ENCODE measurements at regions not wholly inside any gene's neighbourhood (a gene's known extent, or its start where the extent isn't known, plus 50 kb on each side); places are given as distances from the start of the nearest gene placed in this dataset.
"Not testable (repeated sequence)": the region's sequence is repeated elsewhere in the genome, so short reads cannot be mapped to it uniquely, and the experiment has no call there.

DNA sequence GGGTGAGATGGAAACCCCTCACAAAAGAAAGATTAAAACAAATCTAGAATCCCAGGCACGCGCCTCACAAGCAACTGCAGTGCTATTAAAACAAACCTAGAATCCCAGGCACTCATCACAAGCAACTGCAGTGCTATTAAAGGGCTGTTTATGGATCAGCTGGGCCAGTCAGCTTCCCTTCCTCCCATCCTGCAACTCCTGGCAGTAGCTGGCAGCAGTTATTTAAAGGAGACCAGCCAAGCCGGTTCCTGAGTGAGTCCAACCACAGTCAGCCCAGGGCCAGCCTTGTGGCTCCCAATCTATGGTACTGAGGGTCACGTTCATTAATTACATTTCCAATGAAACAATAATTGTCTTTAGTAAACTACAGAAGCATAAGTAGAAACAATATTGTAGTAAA lies 1673.5 kb downstream of the SPATA31A7 start:
- H2BK12ac ChIP-seq (ENCODE audit: low read depth, low read length); H4K91ac ChIP-seq (replicated peaks; ENCODE audit: insufficient read length, low read length); H3K36me3 ChIP-seq (ENCODE audit: control insufficient read depth in 2 of 4, insufficient read depth in 4 of 4, low read length in 3 of 4); H2AFZ ChIP-seq (ENCODE audit: low read length); H4K8ac ChIP-seq (ENCODE audit: extremely low read depth, insufficient read depth, low read length); H3K23me2 ChIP-seq (ENCODE audit: low read depth, low read length); H3K23ac ChIP-seq (ENCODE audit: insufficient read length); CTCF ChIA-PET (ENCODE audit: partially characterized antibody); H3K9ac ChIP-seq (replicated peaks in 1 of 4; ENCODE audit: extremely low read depth in 1 of 4, low read depth in 3 of 4, low read length in 3 of 4); H2AK5ac ChIP-seq (ENCODE audit: low read depth, low read length); POLR2A ChIA-PET (ENCODE audit: partially characterized antibody); DNase-seq (ENCODE audit: low read depth in 1 of 2, low spot score in 2 of 2); H2BK15ac ChIP-seq (ENCODE audit: low read length); H2BK20ac ChIP-seq (ENCODE audit: low read length); FAIRE-seq; H3K18ac ChIP-seq (ENCODE audit: extremely low read depth, low read length); H3K56ac ChIP-seq (replicated peaks; ENCODE audit: insufficient read length, low read depth, low read length); H2BK5ac ChIP-seq (ENCODE audit: low read depth, low read length); H3K79me1 ChIP-seq (ENCODE audit: low read depth, low read length); H4K20me1 ChIP-seq (replicated peaks in 1 of 2; ENCODE audit: control insufficient read depth in 1 of 2, insufficient read depth in 2 of 2, low read length in 2 of 2); H3K4me3 ChIP-seq (ENCODE audit: extremely low read depth in 1 of 4, insufficient read depth in 2 of 4, low read depth in 3 of 4, low read length in 4 of 4); H3K27ac ChIP-seq (ENCODE audit: low read depth, low read length); H3K9me3 ChIP-seq (ENCODE audit: insufficient read depth in 2 of 2, low read depth in 1 of 2, low read length in 1 of 2); H3K4me1 ChIP-seq (replicated peaks in 1 of 4; ENCODE audit: control insufficient read depth in 3 of 4, insufficient read depth in 4 of 4, low read length in 3 of 4); H3K79me2 ChIP-seq (ENCODE audit: control insufficient read depth in 1 of 2, insufficient read depth in 2 of 2, low read length in 2 of 2); H3K14ac ChIP-seq (ENCODE audit: insufficient read length); H3K4ac ChIP-seq (replicated peaks; ENCODE audit: insufficient read length, low read depth, low read length); H4K5ac ChIP-seq (ENCODE audit: insufficient read length, low read depth, low read length); H2BK120ac ChIP-seq (replicated peaks; ENCODE audit: low read depth, low read length): not testable (repeated sequence)
- Histone ChIP-seq H3K4me2 (ENCODE audit: insufficient read depth in 1 of 2, low read depth in 2 of 2, low read length in 2 of 2) (peak overlapping the region in 1 of 2 experiments; percentile 42; a peak in 1 of 4 replicates), H3K27me3 (replicated peaks in 1 of 4; ENCODE audit: control insufficient read depth in 3 of 4, extremely low read depth in 1 of 4, insufficient read depth in 3 of 4, low read length in 3 of 4) (peaks cover 9 to 58% (median 36%) of the 10 kb centered on the region in 4 experiments)
- 20% methylated on average over 4 of the region's 4 CpGs; no CpG with 5 or more reads in 1 of the 2 experiments for WGBS, 2 experiments (ENCODE audit: extremely low coverage in 1 of 2, insufficient coverage in 1 of 2, insufficient read length in 1 of 2, insufficient replicate concordance in 2 of 2, low coverage in 1 of 2, low lambda C conversion rate in 2 of 2, missing lambda C conversion rate in 1 of 2)
- peak; percentile 26 for TF ChIP-seq EZH2 (IDR thresholded peaks at IDR 0.05; ENCODE audit: low read depth, low read length, severe bottlenecking)

DNA sequence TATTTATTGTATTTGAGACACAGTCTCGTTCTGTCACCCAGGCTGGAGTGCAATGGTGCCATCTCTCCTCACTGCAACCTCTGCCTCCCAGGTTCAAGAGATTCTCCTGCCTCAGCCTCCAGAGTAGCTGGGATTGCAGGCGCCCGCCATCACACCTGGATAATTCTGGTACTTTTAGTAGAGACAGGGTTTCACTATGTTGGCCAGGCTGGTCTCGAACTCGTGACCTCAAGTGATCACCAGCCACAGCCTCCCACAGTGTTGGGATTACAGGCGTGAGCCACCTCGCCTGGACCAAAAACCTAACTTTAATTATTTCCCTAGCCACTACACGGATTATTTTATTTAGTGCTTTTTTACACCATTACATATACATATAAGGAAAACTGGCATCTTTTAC lies 1674.0 kb downstream of the SPATA31A7 start:
- H3K79me1 ChIP-seq (ENCODE audit: low read depth, low read length); H3K14ac ChIP-seq (ENCODE audit: insufficient read length); H3K36me3 ChIP-seq (ENCODE audit: control insufficient read depth in 2 of 4, insufficient read depth in 4 of 4, low read length in 3 of 4); H3K79me2 ChIP-seq (ENCODE audit: control insufficient read depth in 1 of 2, insufficient read depth in 2 of 2, low read length in 2 of 2); H2BK120ac ChIP-seq (replicated peaks; ENCODE audit: low read depth, low read length); H2BK12ac ChIP-seq (ENCODE audit: low read depth, low read length); H3K9ac ChIP-seq (replicated peaks in 1 of 4; ENCODE audit: extremely low read depth in 1 of 4, low read depth in 3 of 4, low read length in 3 of 4); H3K27ac ChIP-seq (ENCODE audit: low read depth, low read length); H3K18ac ChIP-seq (ENCODE audit: extremely low read depth, low read length); H4K91ac ChIP-seq (replicated peaks; ENCODE audit: insufficient read length, low read length); H2BK5ac ChIP-seq (ENCODE audit: low read depth, low read length); H4K8ac ChIP-seq (ENCODE audit: extremely low read depth, insufficient read depth, low read length); H2AFZ ChIP-seq (ENCODE audit: low read length); DNase-seq (ENCODE audit: low read depth in 1 of 2, low spot score in 2 of 2); FAIRE-seq; H2AK5ac ChIP-seq (ENCODE audit: low read depth, low read length); H4K20me1 ChIP-seq (replicated peaks in 1 of 2; ENCODE audit: control insufficient read depth in 1 of 2, insufficient read depth in 2 of 2, low read length in 2 of 2); H3K56ac ChIP-seq (replicated peaks; ENCODE audit: insufficient read length, low read depth, low read length); H3K4ac ChIP-seq (replicated peaks; ENCODE audit: insufficient read length, low read depth, low read length); POLR2A ChIA-PET (ENCODE audit: partially characterized antibody); H2BK15ac ChIP-seq (ENCODE audit: low read length); H3K23ac ChIP-seq (ENCODE audit: insufficient read length); H2BK20ac ChIP-seq (ENCODE audit: low read length); H4K5ac ChIP-seq (ENCODE audit: insufficient read length, low read depth, low read length); H3K23me2 ChIP-seq (ENCODE audit: low read depth, low read length); H3K4me1 ChIP-seq (replicated peaks in 1 of 4; ENCODE audit: control insufficient read depth in 3 of 4, insufficient read depth in 4 of 4, low read length in 3 of 4); H3K9me3 ChIP-seq (ENCODE audit: insufficient read depth in 2 of 2, low read depth in 1 of 2, low read length in 1 of 2): not testable (repeated sequence)
- Histone ChIP-seq H3K4me3 (ENCODE audit: extremely low read depth in 1 of 4, insufficient read depth in 2 of 4, low read depth in 3 of 4, low read length in 4 of 4) (peak overlapping the region in 1 of 4 experiments; percentile 46; a peak in 1 of 8 replicates), H3K27me3 (replicated peaks in 1 of 4; ENCODE audit: control insufficient read depth in 3 of 4, extremely low read depth in 1 of 4, insufficient read depth in 3 of 4, low read length in 3 of 4) (peaks cover 8 to 60% (median 36%) of the 10 kb centered on the region in 4 experiments), H3K4me2 (ENCODE audit: insufficient read depth in 1 of 2, low read depth in 2 of 2, low read length in 2 of 2) (peak overlapping the region in 1 of 2 experiments; percentile 16; a peak in 2 of 4 replicates)
- CTCF ChIA-PET (ENCODE audit: partially characterized antibody) = interaction anchor here (1.0 kb wide), 1 partner anchor 954 kb away, joined by 3 read pairs; no protein-coding TSS in a partner anchor
- WGBS, 2 experiments (ENCODE audit: extremely low coverage in 1 of 2, insufficient coverage in 1 of 2, insufficient read length in 1 of 2, insufficient replicate concordance in 2 of 2, low coverage in 1 of 2, low lambda C conversion rate in 2 of 2, missing lambda C conversion rate in 1 of 2) = 50% methylated on average over 8 of the region's 8 CpGs; no CpG with 5 or more reads in 1 of the 2 experiments
